Fibroblast of lung (primary cell): ENCODE measurements at regions not wholly inside any gene's neighbourhood (a gene's known extent, or its start where the extent isn't known, plus 50 kb on each side); places are given as distances from the start of the nearest gene placed in this dataset.

ENCODE experiments used
- DNase-seq, 2 donors: peaks; one replicate each; pipeline versions ENCODE4 v3.0.0 to v3.0.0-alpha.2; 2010; ENCODE audit warnings: low read depth in 2 of 2
- H2AFZ ChIP-seq: 2 replicates; pipeline ENCODE4 v1.5.1; 2012; ENCODE audit warnings: low read length, control low read depth, inconsistent platforms
- H3K27ac ChIP-seq: 2 replicates; pipeline ENCODE4 v1.5.1; 2011; ENCODE audit warnings: low read length, control low read depth; ENCODE audit not compliant: insufficient read depth
- H3K27me3 ChIP-seq: 2 replicates; pipeline ENCODE4 v1.5.1; 2011; ENCODE audit warnings: mild to moderate bottlenecking, low read length; ENCODE audit not compliant: control insufficient read depth, insufficient read depth
- H3K36me3 ChIP-seq: 2 replicates; pipeline ENCODE4 v1.5.1; 2011; ENCODE audit warnings: low read length; ENCODE audit not compliant: control insufficient read depth, insufficient read depth
- H3K4me1 ChIP-seq: 2 replicates; pipeline ENCODE4 v1.5.1; 2011; ENCODE audit warnings: low read length; ENCODE audit not compliant: control insufficient read depth, insufficient read depth; ENCODE audit errors: extremely low read depth
- H3K4me2 ChIP-seq: 2 replicates; pipeline ENCODE4 v1.5.1; 2011; ENCODE audit warnings: low read length, control low read depth; ENCODE audit not compliant: insufficient read depth; ENCODE audit errors: extremely low read depth
- H3K4me3 ChIP-seq, 4 experiments: fragments of 200-600 bp in 1 of 4; sonication (generic) in 1 of 4; replicated peaks in 1 of 4; 2 replicates each; pipeline ENCODE4 v1.5.1; 2011 to 2016; ENCODE audit warnings: low read length in 4 of 4, low read depth in 3 of 4, mild to moderate bottlenecking in 3 of 4, control low read depth in 2 of 4, inconsistent platforms in 1 of 4, mixed read lengths in 1 of 4; ENCODE audit not compliant: insufficient read depth in 1 of 4; ENCODE audit errors: control extremely low read depth in 1 of 4
- H3K79me2 ChIP-seq: 2 replicates; pipeline ENCODE4 v1.5.1; 2012; ENCODE audit warnings: mild to moderate bottlenecking, low read length, inconsistent platforms; ENCODE audit not compliant: control insufficient read depth, insufficient read depth
- H3K9ac ChIP-seq: 2 replicates; pipeline ENCODE4 v1.5.1; 2011; ENCODE audit warnings: mild to moderate bottlenecking, low read length, control low read depth; ENCODE audit not compliant: insufficient read depth
- H3K9me3 ChIP-seq: 2 replicates; pipeline ENCODE4 v1.5.1; 2012; ENCODE audit warnings: low read depth, low read length; ENCODE audit not compliant: control insufficient read depth, insufficient read depth
- H4K20me1 ChIP-seq: 2 replicates; pipeline ENCODE4 v1.5.1; 2011; ENCODE audit warnings: low read length; ENCODE audit not compliant: control insufficient read depth, insufficient read depth; ENCODE audit errors: extremely low read depth
- CTCF ChIP-seq, 2 donors: IDR thresholded peaks in 1 of 2; conservative IDR thresholded peaks in 1 of 2; 1 replicate in 1 of 2; 2 replicates in 1 of 2; pipeline ENCODE4 v1.5.1; 2011 to 2012; ENCODE audit warnings: low read length in 2 of 2, control low read depth in 1 of 2, inconsistent platforms in 1 of 2, low read depth in 1 of 2, mild to moderate bottlenecking in 1 of 2
- EZH2 ChIP-seq: IDR thresholded peaks from 2 replicates; pipeline ENCODE4 v1.5.1; 2012; ENCODE audit warnings: low read length, control low read depth, mild to moderate bottlenecking; ENCODE audit errors: missing control alignments

- H3K27me3 ChIP-seq = no peaks in the 10 kb centered on the region
- H3K4me3 ChIP-seq = no peak overlapping the region
- no peaks in the 10 kb centered on the region for H3K79me2 ChIP-seq
- TF ChIP-seq CTCF (conservative IDR thresholded peaks at IDR 0.05 in 1 of 2, IDR thresholded peaks at IDR 0.05 in 1 of 2; ENCODE audit: low read depth in 1 of 2, low read length in 2 of 2) = no peak
- no peak for TF ChIP-seq EZH2
- H3K9me3 ChIP-seq = no peaks in the 10 kb centered on the region
- H3K4me1 ChIP-seq = no peaks in the 10 kb centered on the region
- H2AFZ ChIP-seq = no peak overlapping the region
- no peaks in the 10 kb centered on the region for H4K20me1 ChIP-seq
- H3K4me2 ChIP-seq = no peak overlapping the region
- H3K36me3 ChIP-seq = no peaks in the 10 kb centered on the region
- no peak overlapping the region for H3K9ac ChIP-seq
- DNase-seq = peak in 1 of 2 donors; percentile 63
- H3K27ac ChIP-seq = no peak overlapping the region
Measured at GRCh38 chr3:176120507-176120906, 1076.8 kb downstream of the TBL1XR1 start.

- Histone ChIP-seq H3K79me2 (no peaks in the 10 kb centered on the region), H4K20me1 (no peaks in the 10 kb centered on the region), H3K27ac (no peak overlapping the region), H2AFZ (no peak overlapping the region), H3K9ac (no peak overlapping the region), H3K9me3 (no peaks in the 10 kb centered on the region), H3K4me3 (no peak overlapping the region), H3K36me3 (no peaks in the 10 kb centered on the region), H3K4me1 (no peaks in the 10 kb centered on the region), H3K27me3 (no peaks in the 10 kb centered on the region), H3K4me2 (no peak overlapping the region)
- no peak for TF ChIP-seq CTCF (conservative IDR thresholded peaks at IDR 0.05 in 1 of 2, IDR thresholded peaks at IDR 0.05 in 1 of 2; ENCODE audit: low read depth in 1 of 2, low read length in 2 of 2)
- TF ChIP-seq EZH2 = no peak
- no peak for DNase-seq
Measured at GRCh38 chr3:176119826-176120225, 1077.5 kb downstream of the TBL1XR1 start.

- no peak overlapping the region for H3K9ac ChIP-seq
- H3K36me3 ChIP-seq = no peaks in the 10 kb centered on the region
- H4K20me1 ChIP-seq = no peaks in the 10 kb centered on the region
- no peaks in the 10 kb centered on the region for H3K9me3 ChIP-seq
- TF ChIP-seq CTCF (conservative IDR thresholded peaks at IDR 0.05 in 1 of 2, IDR thresholded peaks at IDR 0.05 in 1 of 2; ENCODE audit: low read depth in 1 of 2, low read length in 2 of 2) (no peak), EZH2 (no peak)
- H3K4me2 ChIP-seq = no peak overlapping the region
- H3K4me1 ChIP-seq = no peaks in the 10 kb centered on the region
- no peak overlapping the region for H2AFZ ChIP-seq
- no peaks in the 10 kb centered on the region for H3K27me3 ChIP-seq
- DNase-seq = peak; percentile 2 to 18
- H3K4me3 ChIP-seq = no peak overlapping the region
- H3K79me2 ChIP-seq = no peaks in the 10 kb centered on the region
- H3K27ac ChIP-seq = no peak overlapping the region
Measured at GRCh38 chr3:176106380-176106779, 1090.9 kb downstream of the TBL1XR1 start.
